ENCODE measurements at regions not wholly inside any gene's neighbourhood (a gene's known extent, or its start where the extent isn't known, plus 50 kb on each side); places are given as distances from the start of the nearest gene placed in this dataset.

- H3K27ac ChIP-seq: no peak overlapping the region
- TF ChIP-seq ZFX (IDR thresholded peaks at IDR 0.05; ENCODE audit: borderline replicate concordance) (no peak), CTCF (IDR thresholded peaks at IDR 0.05) (no peak)
Observed at GRCh38 chr18:73869182-73869581, 278.5 kb downstream of the FBXO15 start.

- H3K27ac ChIP-seq: no peak overlapping the region
- TF ChIP-seq CTCF (IDR thresholded peaks at IDR 0.05): no peak
- no peak for TF ChIP-seq ZFX (IDR thresholded peaks at IDR 0.05; ENCODE audit: borderline replicate concordance)
Observed at GRCh38 chr18:73861771-73862170, 285.9 kb downstream of the FBXO15 start.

- H3K27ac ChIP-seq: no peak overlapping the region
- no peak for TF ChIP-seq ZFX (IDR thresholded peaks at IDR 0.05; ENCODE audit: borderline replicate concordance)
- TF ChIP-seq CTCF (IDR thresholded peaks at IDR 0.05): no peak
Observed at GRCh38 chr18:73859837-73860397, 287.7 kb downstream of the FBXO15 start.

- H3K27ac ChIP-seq: no peak overlapping the region
- TF ChIP-seq CTCF (IDR thresholded peaks at IDR 0.05): no peak
- no peak for TF ChIP-seq ZFX (IDR thresholded peaks at IDR 0.05; ENCODE audit: borderline replicate concordance)
Observed at GRCh38 chr18:73852789-73853549, 294.7 kb downstream of the FBXO15 start.

- H3K27ac ChIP-seq: no peak overlapping the region
- TF ChIP-seq ZFX (IDR thresholded peaks at IDR 0.05; ENCODE audit: borderline replicate concordance): no peak
- TF ChIP-seq CTCF (IDR thresholded peaks at IDR 0.05): no peak
Observed at GRCh38 chr18:73850782-73851181, 296.9 kb downstream of the FBXO15 start.

- H3K27ac ChIP-seq: no peak overlapping the region
- TF ChIP-seq ZFX (IDR thresholded peaks at IDR 0.05; ENCODE audit: borderline replicate concordance) (no peak), CTCF (IDR thresholded peaks at IDR 0.05) (no peak)
Observed at GRCh38 chr18:73848656-73849055, 299.0 kb downstream of the FBXO15 start.

GRCh38 chr18:73843455-73843854 lies 304.2 kb downstream of the FBXO15 start:
- TF ChIP-seq CTCF (IDR thresholded peaks at IDR 0.05) (no peak), ZFX (IDR thresholded peaks at IDR 0.05; ENCODE audit: borderline replicate concordance) (no peak)
- no peak overlapping the region for H3K27ac ChIP-seq

Data from 22Rv1 (cell line).